ENCODE measurements at regions not wholly inside any gene's neighbourhood (a gene's known extent, or its start where the extent isn't known, plus 50 kb on each side); places are given as distances from the start of the nearest gene placed in this dataset.

- no peak for TF ChIP-seq SUZ12 (IDR thresholded peaks at IDR 0.05; ENCODE audit: extremely low read depth, insufficient read depth, insufficient read length)
- no peak for TF ChIP-seq YY1 (IDR thresholded peaks at IDR 0.05; ENCODE audit: insufficient read depth, insufficient read length)
- TF ChIP-seq ZNF274 (IDR thresholded peaks at IDR 0.05; ENCODE audit: low read depth, low read length), result no peak
Observed at GRCh38 chr18:78108554-78108953, 858.9 kb downstream of the GALR1 start.
